Lower lobe of right lung (tissue), 2 donors: ENCODE measurements at regions not wholly inside any gene's neighbourhood (a gene's known extent, or its start where the extent isn't known, plus 50 kb on each side); places are given as distances from the start of the nearest gene placed in this dataset.

Experiments used
- ATAC-seq, 2 donors: fragments of 200-7000 bp; cut with Tn5 transposase; one replicate each; pipeline ENCODE4 v1.9.1; 2020 to 2022; ENCODE audit warnings: mild to moderate bottlenecking in 2 of 2, moderate library complexity in 2 of 2
- DNase-seq: peaks from one replicate; pipeline ENCODE4 v3.0.0-alpha.2; 2020
- H3K27ac ChIP-seq: fragments of 200-600 bp; one replicate; pipeline ENCODE4 v1.8.0; 2022
- H3K27me3 ChIP-seq: fragments of 200-600 bp; one replicate; pipeline ENCODE4 v1.8.0; 2022; ENCODE audit warnings: low read depth
- H3K36me3 ChIP-seq: fragments of 200-600 bp; one replicate; pipeline ENCODE4 v1.8.0; 2022; ENCODE audit warnings: mild to moderate bottlenecking
- H3K4me1 ChIP-seq: fragments of 200-600 bp; one replicate; pipeline ENCODE4 v1.8.0; 2022
- H3K4me3 ChIP-seq: fragments of 200-600 bp; one replicate; pipeline ENCODE4 v1.8.0; 2022; ENCODE audit warnings: mild to moderate bottlenecking
- H3K9me3 ChIP-seq: fragments of 200-600 bp; one replicate; pipeline ENCODE4 v1.8.0; 2022
- intact Hi-C: fragments of 100-400 bp; cut with DNase I; formaldehyde crosslinking; loops from one replicate; pipeline ENCODE4 v1.11.0; 2022
- TF ChIP-seq, protein P1 (sequence below): fragments of 200-600 bp; IDR thresholded peaks from one replicate; pipeline ENCODE4 v1.8.0; 2022; ENCODE audit warnings: antibody characterized with exemption, mild to moderate bottlenecking
- donor health status: DM: no; HTN: yes; CAD: no; lungs with severe emphysema.

GRCh38 chr6:115276881-115277565 lies 783.7 kb downstream of the FRK start:
- H3K36me3 ChIP-seq, result no peaks in the 10 kb centered on the region

GRCh38 chr6:115272311-115272710 lies 788.4 kb downstream of the FRK start:
- TF ChIP-seq, protein P1, sequence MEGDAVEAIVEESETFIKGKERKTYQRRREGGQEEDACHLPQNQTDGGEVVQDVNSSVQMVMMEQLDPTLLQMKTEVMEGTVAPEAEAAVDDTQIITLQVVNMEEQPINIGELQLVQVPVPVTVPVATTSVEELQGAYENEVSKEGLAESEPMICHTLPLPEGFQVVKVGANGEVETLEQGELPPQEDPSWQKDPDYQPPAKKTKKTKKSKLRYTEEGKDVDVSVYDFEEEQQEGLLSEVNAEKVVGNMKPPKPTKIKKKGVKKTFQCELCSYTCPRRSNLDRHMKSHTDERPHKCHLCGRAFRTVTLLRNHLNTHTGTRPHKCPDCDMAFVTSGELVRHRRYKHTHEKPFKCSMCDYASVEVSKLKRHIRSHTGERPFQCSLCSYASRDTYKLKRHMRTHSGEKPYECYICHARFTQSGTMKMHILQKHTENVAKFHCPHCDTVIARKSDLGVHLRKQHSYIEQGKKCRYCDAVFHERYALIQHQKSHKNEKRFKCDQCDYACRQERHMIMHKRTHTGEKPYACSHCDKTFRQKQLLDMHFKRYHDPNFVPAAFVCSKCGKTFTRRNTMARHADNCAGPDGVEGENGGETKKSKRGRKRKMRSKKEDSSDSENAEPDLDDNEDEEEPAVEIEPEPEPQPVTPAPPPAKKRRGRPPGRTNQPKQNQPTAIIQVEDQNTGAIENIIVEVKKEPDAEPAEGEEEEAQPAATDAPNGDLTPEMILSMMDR, result no peak
- Histone ChIP-seq H3K4me3 (no peak overlapping the region), H3K4me1 (no peaks in the 10 kb centered on the region), H3K36me3 (no peaks in the 10 kb centered on the region), H3K27me3 (no peaks in the 10 kb centered on the region), H3K9me3 (no peaks in the 10 kb centered on the region), H3K27ac (no peak overlapping the region)
- no peak for ATAC-seq
- intact Hi-C loops, result no loop called here
- no peak for DNase-seq

More at GRCh38 chr6:115276881-115277565, 783.7 kb downstream of the FRK start:
- Histone ChIP-seq H3K27me3 (no peaks in the 10 kb centered on the region), H3K9me3 (no peaks in the 10 kb centered on the region), H3K4me1 (no peaks in the 10 kb centered on the region), H3K4me3 (no peak overlapping the region), H3K27ac (no peak overlapping the region)
- ATAC-seq, result no peak
- no peak for DNase-seq
- TF ChIP-seq, protein P1, result no peak
- intact Hi-C loops, result no loop called here

- Histone ChIP-seq H3K27me3 (no peaks in the 10 kb centered on the region), H3K9me3 (no peaks in the 10 kb centered on the region), H3K36me3 (no peaks in the 10 kb centered on the region), H3K4me3 (no peak overlapping the region), H3K27ac (no peak overlapping the region), H3K4me1 (no peaks in the 10 kb centered on the region)
- TF ChIP-seq, protein P1, result no peak
- intact Hi-C loops, result no loop called here
- no peak for DNase-seq
- ATAC-seq, result no peak
These were observed 789.3 kb downstream of the FRK start for GRCh38 chr6:115271434-115271833.

- H3K36me3 ChIP-seq, result no peaks in the 10 kb centered on the region
- intact Hi-C loops, result no loop called here
- DNase-seq (no peak), ATAC-seq (no peak)
- H3K27ac ChIP-seq, result no peak overlapping the region
- TF ChIP-seq, protein P1, result no peak
- H3K9me3 ChIP-seq, result no peaks in the 10 kb centered on the region
- H3K4me3 ChIP-seq, result no peak overlapping the region
- H3K4me1 ChIP-seq, result no peaks in the 10 kb centered on the region
- H3K27me3 ChIP-seq, result no peaks in the 10 kb centered on the region
These were observed 789.7 kb downstream of the FRK start for GRCh38 chr6:115270953-115271352.

DNA sequence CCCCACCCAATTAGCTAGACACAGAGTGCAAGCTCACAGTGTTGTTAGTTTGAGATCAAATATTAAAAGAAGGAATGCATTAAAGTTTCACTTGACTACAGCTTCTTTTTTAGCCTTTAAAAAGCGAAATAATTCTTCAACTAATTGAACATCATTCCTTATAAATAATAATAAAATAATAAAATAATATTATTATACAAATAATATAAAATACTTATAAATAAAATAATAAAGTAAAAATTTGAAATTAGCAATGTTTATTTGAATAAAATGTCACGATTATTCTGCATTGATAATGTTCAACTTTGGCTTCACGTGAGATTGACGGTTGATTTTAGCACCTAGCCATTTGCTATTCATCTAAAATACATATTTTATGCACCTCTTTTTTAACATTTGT lies 819.3 kb downstream of the FRK start:
- ATAC-seq (no peak), DNase-seq (no peak)

More for the DNA sequence above, 819.3 kb downstream of the FRK start:
- H3K27me3 ChIP-seq, result no peaks in the 10 kb centered on the region
- H3K4me3 ChIP-seq, result no peak overlapping the region
- no peak overlapping the region for H3K27ac ChIP-seq
- no peaks in the 10 kb centered on the region for H3K36me3 ChIP-seq
- no peaks in the 10 kb centered on the region for H3K9me3 ChIP-seq
- intact Hi-C loops, result no loop called here
- TF ChIP-seq, protein P1, result no peak
- H3K4me1 ChIP-seq, result no peaks in the 10 kb centered on the region
